GM23338 (cell line): ENCODE measurements at regions not wholly inside any gene's neighbourhood (a gene's known extent, or its start where the extent isn't known, plus 50 kb on each side); places are given as distances from the start of the nearest gene placed in this dataset.

ENCODE experiments used
- ATAC-seq: fragments of 200-7000 bp; cut with Tn5 transposase; 3 replicates; pipeline ENCODE4 v1.9.1; 2020
- DNase-seq: peaks from one replicate; pipeline ENCODE4 v3.0.0-alpha.2; 2015; ENCODE audit warnings: low spot score
- H2AFZ ChIP-seq: fragments of 200-600 bp; sonication (generic); 2 replicates; pipeline ENCODE4 v1.8.0; 2016; ENCODE audit warnings: antibody characterized with exemption, mild to moderate bottlenecking, moderate library complexity
- H3F3A ChIP-seq: fragments of 200-600 bp; sonication (generic); replicated peaks from 2 replicates; pipeline ENCODE4 v1.8.0; 2017; ENCODE audit warnings: antibody characterized with exemption, mixed run types, low read depth
- H3K27ac ChIP-seq: fragments of 200-600 bp; sonication (generic); 2 replicates; pipeline ENCODE4 v1.6.1; 2016; ENCODE audit warnings: low read depth
- H3K27me3 ChIP-seq: fragments of 200-600 bp; sonication (generic); 2 replicates; pipeline ENCODE4 v1.8.0; 2016; ENCODE audit warnings: mild to moderate bottlenecking, mixed run types, moderate library complexity; ENCODE audit not compliant: insufficient read depth
- H3K36me3 ChIP-seq: fragments of 200-600 bp; sonication (generic); 2 replicates; pipeline ENCODE4 v1.8.0; 2016; ENCODE audit warnings: mild to moderate bottlenecking; ENCODE audit not compliant: insufficient read depth
- H3K4me1 ChIP-seq: fragments of 200-600 bp; sonication (generic); 2 replicates; pipeline ENCODE4 v1.8.0; 2016; ENCODE audit warnings: mild to moderate bottlenecking, moderate library complexity; ENCODE audit not compliant: insufficient read depth
- H3K4me2 ChIP-seq: fragments of 200-600 bp; sonication (generic); 2 replicates; pipeline ENCODE4 v1.7.1; 2017; ENCODE audit warnings: mixed run types
- H3K4me3 ChIP-seq: fragments of 200-600 bp; sonication (generic); 2 replicates; pipeline ENCODE4 v1.6.1; 2016; ENCODE audit warnings: mixed run types
- H3K79me2 ChIP-seq: fragments of 200-600 bp; sonication (generic); replicated peaks from 2 replicates; pipeline ENCODE4 v1.8.0; 2017; ENCODE audit warnings: mild to moderate bottlenecking; ENCODE audit not compliant: insufficient read depth
- H3K9me2 ChIP-seq: fragments of 200-600 bp; sonication (generic); 2 replicates; pipeline ENCODE4 v1.8.0; 2017; ENCODE audit not compliant: insufficient read depth
- H4K20me1 ChIP-seq: fragments of 200-600 bp; sonication (generic); replicated peaks from 2 replicates; pipeline ENCODE4 v1.8.0; 2017; ENCODE audit warnings: mild to moderate bottlenecking; ENCODE audit not compliant: insufficient read depth
- H3K27ac Mint-ChIP-seq: 2 replicates; pipeline ENCODE4 v1.8.0; 2020; ENCODE audit warnings: inconsistent platforms, mild to moderate bottlenecking, moderate library complexity, mixed read lengths
- H3K27me3 Mint-ChIP-seq: 3 replicates; pipeline ENCODE4 v1.8.0; 2022; ENCODE audit warnings: low read depth, mild to moderate bottlenecking, moderate library complexity, mixed read lengths, inconsistent platforms; ENCODE audit not compliant: insufficient read depth, poor library complexity
- H3K36me3 Mint-ChIP-seq: 3 replicates; pipeline ENCODE4 v1.8.0; 2021; ENCODE audit warnings: low read depth, mild to moderate bottlenecking, inconsistent platforms, moderate library complexity, mixed read lengths
- H3K4me1 Mint-ChIP-seq: 3 replicates; pipeline ENCODE4 v1.8.0; 2020; ENCODE audit warnings: mild to moderate bottlenecking, inconsistent platforms, mixed read lengths
- H3K4me3 Mint-ChIP-seq: 3 replicates; pipeline ENCODE4 v1.8.0; 2021; ENCODE audit warnings: moderate library complexity, mild to moderate bottlenecking, inconsistent platforms, mixed read lengths
- H3K9me3 Mint-ChIP-seq: 3 replicates; pipeline ENCODE4 v1.8.0; 2020; ENCODE audit warnings: moderate library complexity, mild to moderate bottlenecking, inconsistent platforms, mixed read lengths
- CREB1 ChIP-seq: fragments of 250-450 bp; sonication (Bioruptor Pico); IDR thresholded peaks from 2 replicates; pipeline ENCODE4 v1.5.0; 2020; ENCODE audit warnings: low read depth, mild to moderate bottlenecking, moderate library complexity
- CTCF ChIP-seq, 2 experiments: fragments of 200-600 bp in 1 of 2; sonication (generic) in 1 of 2; conservative IDR thresholded peaks; 2 replicates each; pipeline versions ENCODE4 v1.5.1 to v1.6.1; 2016 to 2017; ENCODE audit warnings: antibody characterized with exemption in 2 of 2, low read depth in 2 of 2, mild to moderate bottlenecking in 2 of 2, moderate library complexity in 1 of 2
- ETS1 ChIP-seq: IDR thresholded peaks from 2 replicates; pipeline ENCODE4 v1.6.1; 2016; ENCODE audit warnings: antibody characterized with exemption
- EZH2 ChIP-seq: fragments of 200-600 bp; sonication (generic); IDR thresholded peaks from one replicate; pipeline ENCODE4 v1.8.0; 2017; ENCODE audit warnings: antibody characterized with exemption, mild to moderate bottlenecking, low read depth; ENCODE audit not compliant: unreplicated experiment
- EZH2phosphoT487 ChIP-seq: fragments of 200-600 bp; sonication (generic); IDR thresholded peaks from one replicate; pipeline ENCODE4 v1.8.1; 2018; ENCODE audit warnings: antibody characterized with exemption; ENCODE audit not compliant: unreplicated experiment
- JUNB ChIP-seq: IDR thresholded peaks from one replicate; pipeline ENCODE4 v1.6.1; 2016; ENCODE audit warnings: antibody characterized with exemption; ENCODE audit not compliant: unreplicated experiment
- NANOG ChIP-seq: IDR thresholded peaks from 2 replicates; pipeline ENCODE4 v1.6.1; 2016; ENCODE audit warnings: antibody characterized with exemption, borderline replicate concordance
- POLR2AphosphoS5 ChIP-seq: IDR thresholded peaks from 2 replicates; pipeline ENCODE4 v1.6.1; 2016; ENCODE audit warnings: antibody characterized with exemption, low read depth
- REST ChIP-seq: IDR thresholded peaks from one replicate; pipeline ENCODE4 v1.6.1; 2018; ENCODE audit warnings: antibody characterized with exemption; ENCODE audit not compliant: unreplicated experiment
- STAT1 ChIP-seq: IDR thresholded peaks from one replicate; pipeline ENCODE4 v1.6.1; 2016; ENCODE audit warnings: antibody characterized with exemption; ENCODE audit not compliant: unreplicated experiment
- ZNF114 ChIP-seq: fragments of 250-450 bp; sonication (Bioruptor Pico); IDR thresholded peaks from 2 replicates; pipeline ENCODE4 v1.5.0; 2020; ENCODE audit warnings: mild to moderate bottlenecking, moderate library complexity
- ZNF331 ChIP-seq: fragments of 250-450 bp; sonication (Bioruptor Pico); IDR thresholded peaks from 2 replicates; pipeline ENCODE4 v1.5.0; 2020; ENCODE audit warnings: low read depth, mild to moderate bottlenecking, moderate library complexity
- ZNF462 ChIP-seq: fragments of 250-450 bp; sonication (Bioruptor Pico); IDR thresholded peaks from 2 replicates; pipeline ENCODE4 v1.5.0; 2020; ENCODE audit warnings: mild to moderate bottlenecking, moderate library complexity

- H3K4me3 ChIP-seq = no peak overlapping the region
- Mint-ChIP-seq H3K9me3 (no peaks in the 10 kb centered on the region), H3K27ac (no peak overlapping the region), H3K4me1 (no peaks in the 10 kb centered on the region), H3K36me3 (no peaks in the 10 kb centered on the region; the same call in 2 of the 3 replicates), H3K27me3 (peaks cover 5% of the 10 kb centered on the region), H3K4me3 (no peak overlapping the region)
- TF ChIP-seq STAT1 = no peak
- TF ChIP-seq POLR2AphosphoS5 = no peak
- TF ChIP-seq EZH2 = no peak
- TF ChIP-seq NANOG = no peak
- no peak for TF ChIP-seq ZNF462 (CRISPR knock-in tag)
- no peak for TF ChIP-seq CTCF (conservative IDR thresholded peaks at IDR 0.05; ENCODE audit: low read depth in 2 of 2)
- TF ChIP-seq JUNB = no peak
- no peak for TF ChIP-seq ETS1
- no peak for TF ChIP-seq ZNF331 (CRISPR knock-in tag)
- no peak for TF ChIP-seq REST
- TF ChIP-seq CREB1 = no peak
- TF ChIP-seq EZH2phosphoT487 = no peak
- no peak for TF ChIP-seq ZNF114 (CRISPR knock-in tag)
- H2AFZ ChIP-seq = no peak overlapping the region
- H3K4me1 ChIP-seq = no peaks in the 10 kb centered on the region
- H3F3A ChIP-seq = no peaks in the 10 kb centered on the region
- ATAC-seq (no peak), DNase-seq (no peak)
- H3K4me2 ChIP-seq = no peak overlapping the region
- H3K27ac ChIP-seq = no peak overlapping the region
- H3K9me2 ChIP-seq = peaks cover 7% of the 10 kb centered on the region; the same call in 1 of the 2 replicates
- H3K27me3 ChIP-seq = no peaks in the 10 kb centered on the region
- no peaks in the 10 kb centered on the region for H4K20me1 ChIP-seq
- no peaks in the 10 kb centered on the region for H3K36me3 ChIP-seq
- H3K79me2 ChIP-seq = no peaks in the 10 kb centered on the region
Measured at GRCh38 chr2:238700506-238701340, 147.2 kb upstream of the TWIST2 start.
